GM20000 (cell line): ENCODE measurements at regions not wholly inside any gene's neighbourhood (a gene's known extent, or its start where the extent isn't known, plus 50 kb on each side); places are given as distances from the start of the nearest gene placed in this dataset.

Experiments
- DNase-seq: peaks from one replicate; pipeline ENCODE4 v3.0.0; 2012; ENCODE audit warnings: low spot score
- CTCF ChIP-seq: IDR thresholded peaks from 2 replicates; pipeline ENCODE4 v1.5.1; 2012; ENCODE audit warnings: mild to moderate bottlenecking, control low read depth; ENCODE audit errors: extremely low read depth, missing control alignments

DNA sequence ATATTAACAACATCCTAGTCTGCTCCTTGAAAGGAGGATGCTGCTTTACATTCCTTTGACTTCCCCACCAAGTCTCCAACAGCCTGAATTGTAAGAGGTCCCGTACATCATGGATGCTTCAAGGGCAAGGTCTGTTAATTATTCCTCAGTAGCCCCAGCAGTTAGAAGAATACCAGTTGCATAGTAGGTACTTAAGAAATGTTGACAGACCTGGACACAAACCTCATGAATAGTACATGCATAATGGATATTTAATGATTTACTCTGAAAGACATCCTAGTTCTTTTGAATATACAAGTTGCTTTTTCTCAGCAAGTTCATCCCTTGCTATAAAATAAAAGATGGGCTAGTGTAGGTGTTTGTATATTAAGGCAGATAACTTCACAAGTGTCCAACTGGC lies 112.1 kb upstream of the DPYD start:
- DNase-seq: no peak
- TF ChIP-seq CTCF: no peak

DNA sequence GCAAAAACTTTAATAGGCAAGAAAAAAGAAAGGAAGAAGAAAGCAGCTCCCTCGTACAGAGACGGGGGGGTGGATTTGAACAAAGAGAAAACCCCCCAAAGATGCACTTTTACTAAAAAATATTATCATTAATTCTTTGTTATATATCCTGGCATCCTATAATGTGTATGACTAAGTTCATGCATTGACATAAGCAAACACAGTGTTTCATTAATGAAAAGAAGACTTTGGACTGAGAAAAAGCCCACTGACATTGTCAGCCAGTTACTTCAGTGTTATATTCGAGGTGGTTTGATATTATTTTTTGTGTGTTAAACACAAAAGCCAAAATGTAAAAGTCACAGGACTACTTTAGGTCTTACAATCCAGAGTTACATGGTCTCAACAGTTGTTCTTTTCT lies 110.1 kb upstream of the DPYD start:
- no peak for DNase-seq
- TF ChIP-seq CTCF: no peak

- DNase-seq: no peak
These were observed 109.6 kb upstream of the DPYD start for GRCh38 chr1:98030483-98030882.

DNA sequence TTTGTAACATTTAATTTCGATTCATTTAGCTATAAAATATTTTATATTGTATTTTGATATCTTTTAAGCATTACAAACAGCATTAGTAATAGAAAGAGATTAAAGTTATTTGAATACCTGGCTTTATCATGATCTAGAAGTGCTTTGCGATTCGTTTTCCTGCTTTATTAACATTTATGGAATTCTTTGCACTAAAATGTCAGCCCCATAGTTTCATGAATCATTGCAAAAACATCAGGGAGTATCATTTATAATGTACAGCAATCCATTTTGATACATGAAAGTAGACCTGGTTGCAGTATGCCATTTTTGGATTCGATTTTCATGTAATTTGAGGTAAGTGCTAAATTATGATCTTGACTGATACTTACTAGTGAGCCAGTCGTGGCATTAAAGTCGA lies 108.0 kb upstream of the DPYD start:
- no peak for TF ChIP-seq CTCF
- no peak for DNase-seq

More at GRCh38 chr1:98030483-98030882, 109.6 kb upstream of the DPYD start:
- TF ChIP-seq CTCF: no peak

GRCh38 chr1:98027103-98027705 lies 106.4 kb upstream of the DPYD start:
- DNase-seq: no peak

GRCh38 chr1:98025858-98026257 lies 105.0 kb upstream of the DPYD start:
- TF ChIP-seq CTCF: no peak
- no peak for DNase-seq

More at GRCh38 chr1:98027103-98027705, 106.4 kb upstream of the DPYD start:
- TF ChIP-seq CTCF: no peak

DNA sequence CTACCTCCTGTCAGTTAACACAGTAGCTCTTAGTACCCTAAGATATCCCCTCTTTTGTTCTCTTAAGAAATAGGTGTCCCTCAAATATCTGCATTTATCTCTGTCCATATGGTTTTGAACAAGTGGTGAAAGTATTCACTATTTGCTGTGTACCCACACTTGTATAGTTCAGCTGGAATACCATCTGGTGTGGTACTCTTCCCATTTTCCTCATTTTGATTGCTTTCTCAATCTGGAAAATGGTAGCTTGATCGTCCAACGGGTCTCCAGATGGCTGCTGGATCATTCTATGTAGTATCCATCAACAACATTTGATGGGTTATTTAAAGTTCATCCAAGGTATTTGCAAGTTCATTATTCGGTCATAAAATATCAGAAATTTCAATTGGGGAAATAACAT lies 100.3 kb upstream of the DPYD start:
- no peak for TF ChIP-seq CTCF
- no peak for DNase-seq
